PC-3 (cell line): ENCODE measurements at regions not wholly inside any gene's neighbourhood (a gene's known extent, or its start where the extent isn't known, plus 50 kb on each side); places are given as distances from the start of the nearest gene placed in this dataset.

ENCODE experiments used
- ATAC-seq: fragments of 200-7000 bp; cut with Tn5 transposase; 2 replicates; pipeline ENCODE4 v1.9.1; 2020; ENCODE audit warnings: mild to moderate bottlenecking, moderate library complexity
- BruUV-seq: library from RNA; stranded (reverse); fragments of 400-500 nt; replicated peaks from 2 replicates; lab custom pipeline; 2021; lab: Mats Ljungman, UMichigan
- CTCF ChIA-PET: fragments of 300-600 bp; sonication (Branson Sonifier 250); formaldehyde crosslinking; loops from one replicate; lab custom pipeline; 2022; ENCODE audit warnings: antibody characterized with exemption; lab: Charles Lee
- POLR2A ChIA-PET: fragments of 300-600 bp; sonication (Branson Sonifier 250); formaldehyde crosslinking; loops from one replicate; lab custom pipeline; 2022; ENCODE audit warnings: antibody characterized with exemption; ENCODE audit not compliant: unreplicated experiment; lab: Charles Lee
- DNase-seq: peaks from one replicate; pipeline ENCODE4 v3.0.0-alpha.2; 2015
- H2AFZ ChIP-seq: fragments of 300-600 bp; sonication (generic); 2 replicates; pipeline ENCODE4 v1.6.0; 2016; ENCODE audit warnings: antibody characterized with exemption, low read length
- H3F3A ChIP-seq: fragments of 300-600 bp; sonication (generic); one replicate; pipeline ENCODE4 v1.6.0; 2017; ENCODE audit warnings: antibody characterized with exemption, low read length, control low read depth, mild to moderate bottlenecking; ENCODE audit not compliant: unreplicated experiment
- H3K27ac ChIP-seq: fragments of 300-600 bp; sonication (generic); 2 replicates; pipeline ENCODE4 v1.5.1; 2016; ENCODE audit warnings: mild to moderate bottlenecking, low read length
- H3K27me3 ChIP-seq: fragments of 300-600 bp; sonication (generic); 2 replicates; pipeline ENCODE4 v1.6.1; 2016; ENCODE audit warnings: low read length, mixed read lengths
- H3K36me3 ChIP-seq: fragments of 300-600 bp; sonication (generic); 2 replicates; pipeline ENCODE4 v1.6.1; 2016; ENCODE audit warnings: low read depth, mixed run types, low read length, mixed read lengths
- H3K4me1 ChIP-seq: fragments of 300-600 bp; sonication (generic); 2 replicates; pipeline ENCODE4 v1.5.1; 2016; ENCODE audit warnings: low read length; ENCODE audit not compliant: insufficient read depth
- H3K4me2 ChIP-seq: fragments of 300-600 bp; sonication (generic); 2 replicates; pipeline ENCODE4 v1.6.0; 2016; ENCODE audit warnings: low read length
- H3K4me3 ChIP-seq: fragments of 300-600 bp; sonication (generic); 2 replicates; pipeline ENCODE4 v1.5.1; 2016; ENCODE audit warnings: mild to moderate bottlenecking, low read length, mixed read lengths
- H3K79me2 ChIP-seq: fragments of 300-600 bp; sonication (generic); 2 replicates; pipeline ENCODE4 v1.6.1; 2017; ENCODE audit warnings: low read length, mixed read lengths
- H3K9ac ChIP-seq: fragments of 300-600 bp; sonication (generic); 2 replicates; pipeline ENCODE4 v1.6.0; 2016; ENCODE audit warnings: mild to moderate bottlenecking, low read length
- H3K9me2 ChIP-seq: fragments of 300-600 bp; sonication (generic); replicated peaks from 2 replicates; pipeline ENCODE4 v1.6.1; 2016; ENCODE audit warnings: mixed run types, low read length, mixed read lengths
- H3K9me3 ChIP-seq: fragments of 300-600 bp; sonication (generic); 2 replicates; pipeline ENCODE4 v1.6.1; 2016; ENCODE audit warnings: low read length, mixed read lengths
- H4K20me1 ChIP-seq: fragments of 300-600 bp; sonication (generic); 2 replicates; pipeline ENCODE4 v1.6.1; 2016; ENCODE audit warnings: low read length, mixed read lengths
- EZH2 ChIP-seq: fragments of 300-600 bp; sonication (generic); IDR thresholded peaks from one replicate; pipeline ENCODE4 v1.6.1; 2017; ENCODE audit warnings: antibody characterized with exemption, mild to moderate bottlenecking, low read length; ENCODE audit not compliant: unreplicated experiment
- EZH2phosphoT487 ChIP-seq: fragments of 300-600 bp; sonication (generic); IDR thresholded peaks from 2 replicates; pipeline ENCODE4 v1.6.1; 2018; ENCODE audit warnings: mild to moderate bottlenecking, antibody characterized with exemption, low read length, borderline replicate concordance
- intact Hi-C: fragments of 100-400 bp; cut with micrococcal nuclease; formaldehyde crosslinking; loops from 2 replicates; pipeline ENCODE4 v1.9.0; 2023
- TF ChIP-seq, protein P1 (sequence below): fragments of 300-600 bp; sonication (generic); conservative IDR thresholded peaks from 2 replicates; pipeline ENCODE4 v1.5.1; 2017; ENCODE audit warnings: antibody characterized with exemption, low read depth, mild to moderate bottlenecking, low read length

DNA sequence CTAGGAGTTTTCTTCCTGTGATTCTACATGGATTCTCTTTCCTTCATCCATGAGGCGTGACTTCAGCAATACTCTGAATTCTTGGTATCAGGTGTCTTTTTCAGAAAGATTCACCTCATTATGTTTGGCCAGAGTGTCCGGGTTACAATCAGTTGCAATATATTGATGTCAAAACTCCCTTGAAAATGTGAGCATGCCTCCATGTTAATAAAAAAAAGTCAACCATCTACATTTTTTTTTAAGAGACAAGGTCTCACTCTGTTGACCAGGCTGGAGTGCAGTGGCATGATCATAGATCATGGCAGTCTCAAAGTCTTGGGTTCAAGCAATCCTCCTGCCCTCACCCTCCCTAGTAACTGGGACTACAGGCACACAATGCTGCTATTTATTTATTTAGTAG lies 80.9 kb upstream of the NEUROD1 start:
- no peak for TF ChIP-seq EZH2
- TF ChIP-seq EZH2phosphoT487: no peak
- TF ChIP-seq, protein P1, sequence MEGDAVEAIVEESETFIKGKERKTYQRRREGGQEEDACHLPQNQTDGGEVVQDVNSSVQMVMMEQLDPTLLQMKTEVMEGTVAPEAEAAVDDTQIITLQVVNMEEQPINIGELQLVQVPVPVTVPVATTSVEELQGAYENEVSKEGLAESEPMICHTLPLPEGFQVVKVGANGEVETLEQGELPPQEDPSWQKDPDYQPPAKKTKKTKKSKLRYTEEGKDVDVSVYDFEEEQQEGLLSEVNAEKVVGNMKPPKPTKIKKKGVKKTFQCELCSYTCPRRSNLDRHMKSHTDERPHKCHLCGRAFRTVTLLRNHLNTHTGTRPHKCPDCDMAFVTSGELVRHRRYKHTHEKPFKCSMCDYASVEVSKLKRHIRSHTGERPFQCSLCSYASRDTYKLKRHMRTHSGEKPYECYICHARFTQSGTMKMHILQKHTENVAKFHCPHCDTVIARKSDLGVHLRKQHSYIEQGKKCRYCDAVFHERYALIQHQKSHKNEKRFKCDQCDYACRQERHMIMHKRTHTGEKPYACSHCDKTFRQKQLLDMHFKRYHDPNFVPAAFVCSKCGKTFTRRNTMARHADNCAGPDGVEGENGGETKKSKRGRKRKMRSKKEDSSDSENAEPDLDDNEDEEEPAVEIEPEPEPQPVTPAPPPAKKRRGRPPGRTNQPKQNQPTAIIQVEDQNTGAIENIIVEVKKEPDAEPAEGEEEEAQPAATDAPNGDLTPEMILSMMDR: no peak
- Histone ChIP-seq H4K20me1 (no peaks in the 10 kb centered on the region), H3K4me1 (no peaks in the 10 kb centered on the region), H3K9ac (no peak overlapping the region), H3K4me3 (no peak overlapping the region), H3K79me2 (no peaks in the 10 kb centered on the region), H2AFZ (no peak overlapping the region), H3F3A (no peaks in the 10 kb centered on the region), H3K27ac (no peak overlapping the region), H3K4me2 (no peak overlapping the region), H3K27me3 (no peaks in the 10 kb centered on the region), H3K36me3 (no peaks in the 10 kb centered on the region), H3K9me3 (no peaks in the 10 kb centered on the region), H3K9me2 (no peaks in the 10 kb centered on the region)
- BruUV-seq: no TSS peak
- ChIA-PET POLR2A (no interaction called here), CTCF (no interaction called here)
- DNase-seq: no peak
- ATAC-seq: no peak
- intact Hi-C loops: no loop called here

DNA sequence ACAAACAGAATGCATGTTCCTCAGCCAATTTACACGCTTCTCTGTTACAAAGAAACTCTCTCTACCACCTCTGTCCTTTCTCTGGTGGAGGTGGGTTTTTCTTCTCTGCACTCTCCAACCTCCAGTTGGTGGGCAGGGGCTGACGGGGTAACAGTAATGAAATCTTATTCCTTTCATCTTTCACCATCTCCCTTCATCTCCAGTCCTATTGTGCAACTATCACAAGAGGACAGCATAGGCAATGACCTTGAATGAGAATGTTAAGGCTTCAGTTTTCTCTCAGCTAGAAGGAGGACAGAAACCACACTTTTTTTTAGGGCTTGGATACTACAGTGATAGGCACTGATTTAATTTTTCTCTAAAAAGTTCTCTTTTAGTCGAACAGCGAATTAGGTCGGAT lies 81.7 kb upstream of the NEUROD1 start:
- H3K9ac ChIP-seq: no peak overlapping the region
- no peak overlapping the region for H3K4me3 ChIP-seq
- H3F3A ChIP-seq: no peaks in the 10 kb centered on the region
- TF ChIP-seq, protein P1: no peak
- TF ChIP-seq EZH2phosphoT487 (no peak), EZH2 (no peak)
- H3K4me1 ChIP-seq: no peaks in the 10 kb centered on the region
- no peak for ATAC-seq
- BruUV-seq: no TSS peak
- H3K9me2 ChIP-seq: no peaks in the 10 kb centered on the region
- no peak for DNase-seq
- H3K9me3 ChIP-seq: no peaks in the 10 kb centered on the region
- ChIA-PET CTCF (no interaction called here), POLR2A (no interaction called here)
- H3K79me2 ChIP-seq: no peaks in the 10 kb centered on the region
- no peak overlapping the region for H3K27ac ChIP-seq
- H4K20me1 ChIP-seq: no peaks in the 10 kb centered on the region
- no peak overlapping the region for H3K4me2 ChIP-seq
- H3K36me3 ChIP-seq: no peaks in the 10 kb centered on the region
- no peaks in the 10 kb centered on the region for H3K27me3 ChIP-seq
- intact Hi-C loops: no loop called here
- no peak overlapping the region for H2AFZ ChIP-seq

GRCh38 chr2:181762848-181763247 lies 82.5 kb upstream of the NEUROD1 start:
- no peak overlapping the region for H3K4me3 ChIP-seq
- ChIA-PET POLR2A (no interaction called here), CTCF (no interaction called here)
- H3K9ac ChIP-seq: no peak overlapping the region
- BruUV-seq: no TSS peak
- no peaks in the 10 kb centered on the region for H3K79me2 ChIP-seq
- H3K27me3 ChIP-seq: no peaks in the 10 kb centered on the region
- H3K9me3 ChIP-seq: no peaks in the 10 kb centered on the region
- H3F3A ChIP-seq: no peaks in the 10 kb centered on the region
- no peak overlapping the region for H3K4me2 ChIP-seq
- ATAC-seq (no peak), DNase-seq (no peak)
- no peak for TF ChIP-seq EZH2phosphoT487
- TF ChIP-seq, protein P1: no peak
- TF ChIP-seq EZH2: no peak
- H3K9me2 ChIP-seq: no peaks in the 10 kb centered on the region
- intact Hi-C loops: no loop called here
- H3K36me3 ChIP-seq: no peaks in the 10 kb centered on the region
- H4K20me1 ChIP-seq: no peaks in the 10 kb centered on the region
- no peak overlapping the region for H3K27ac ChIP-seq
- no peaks in the 10 kb centered on the region for H3K4me1 ChIP-seq
- H2AFZ ChIP-seq: no peak overlapping the region
